Transverse colon (tissue), 4 donors: ENCODE measurements at regions not wholly inside any gene's neighbourhood (a gene's known extent, or its start where the extent isn't known, plus 50 kb on each side); places are given as distances from the start of the nearest gene placed in this dataset.

Experiments used
- CTCF ChIP-seq, 5 experiments: fragments of 200-600 bp in 3 of 5; fragments of 450-650 bp in 2 of 5; sonication (generic) in 3 of 5; IDR thresholded peaks; 1 replicate in 2 of 5; 2 replicates in 3 of 5; pipeline ENCODE4 v1.5.1; 2016 to 2017; ENCODE audit warnings: antibody characterized with exemption in 5 of 5, inconsistent platforms in 3 of 5, mild to moderate bottlenecking in 2 of 5, moderate library complexity in 1 of 5
- POLR2AphosphoS5 ChIP-seq, 3 donors: sonication (generic); formaldehyde crosslinking; IDR thresholded peaks; one replicate each; pipeline ENCODE4 v1.6.1; 2016; ENCODE audit warnings: antibody characterized with exemption in 3 of 3

- TF ChIP-seq CTCF (IDR thresholded peaks at IDR 0.05), result no peak
- no peak for TF ChIP-seq POLR2AphosphoS5 (IDR thresholded peaks at IDR 0.05)
Observed at GRCh38 chr11:119906376-119906775, 177.4 kb upstream of the NECTIN1 start.
